ENCODE measurements at regions not wholly inside any gene's neighbourhood (a gene's known extent, or its start where the extent isn't known, plus 50 kb on each side); places are given as distances from the start of the nearest gene placed in this dataset.

GRCh38 chr4:3699678-3700077 lies 66.5 kb upstream of the ADRA2C start:
- H3K4me1 ChIP-seq, result no peaks in the 10 kb centered on the region
- no peaks in the 10 kb centered on the region for H3K9me3 ChIP-seq
- TF ChIP-seq CTCF (IDR thresholded peaks at IDR 0.05), result no peak
- H3K4me3 ChIP-seq, result no peak overlapping the region
- intact Hi-C loops (cut with DNase I), result no loop called here
- DNase-seq, result peak; percentile 48
- H3K36me3 ChIP-seq, result no peaks in the 10 kb centered on the region
- no peak for ATAC-seq
- no peak overlapping the region for H3K27ac ChIP-seq
- H3K27me3 ChIP-seq, result peaks cover 40% of the 10 kb centered on the region

- Histone ChIP-seq H3K9me3 (no peaks in the 10 kb centered on the region), H3K4me3 (no peak overlapping the region), H3K27me3 (peaks cover 37% of the 10 kb centered on the region), H3K27ac (no peak overlapping the region), H3K36me3 (no peaks in the 10 kb centered on the region), H3K4me1 (no peaks in the 10 kb centered on the region)
- TF ChIP-seq CTCF (IDR thresholded peaks at IDR 0.05), result no peak
- DNase-seq, result no peak
- ATAC-seq, result no peak
- intact Hi-C loops (cut with DNase I), result no loop called here
Measured at GRCh38 chr4:3699261-3699660, 66.9 kb upstream of the ADRA2C start.

- Histone ChIP-seq H3K4me1 (no peaks in the 10 kb centered on the region), H3K27me3 (peaks cover 15% of the 10 kb centered on the region), H3K36me3 (no peaks in the 10 kb centered on the region), H3K9me3 (no peaks in the 10 kb centered on the region), H3K4me3 (no peak overlapping the region), H3K27ac (no peak overlapping the region)
- intact Hi-C loops (cut with DNase I), result no loop called here
- no peak for ATAC-seq
- no peak for TF ChIP-seq CTCF (IDR thresholded peaks at IDR 0.05)
- no peak for DNase-seq
Measured at GRCh38 chr4:3697033-3697432, 69.2 kb upstream of the ADRA2C start.

GRCh38 chr4:3690551-3691152 lies 75.5 kb upstream of the ADRA2C start:
- peak; percentile 54 for DNase-seq
- intact Hi-C loops (cut with DNase I), result no loop called here

GRCh38 chr4:3689576-3690550 lies 76.3 kb upstream of the ADRA2C start:
- intact Hi-C loops (cut with DNase I), result no loop called here
- Histone ChIP-seq H3K9me3 (no peaks in the 10 kb centered on the region), H3K4me1 (no peaks in the 10 kb centered on the region), H3K27ac (no peak overlapping the region), H3K4me3 (no peak overlapping the region), H3K36me3 (no peaks in the 10 kb centered on the region), H3K27me3 (no peaks in the 10 kb centered on the region)
- TF ChIP-seq CTCF (IDR thresholded peaks at IDR 0.05), result no peak
- no peak for ATAC-seq
- peak; percentile 59 for DNase-seq

More at GRCh38 chr4:3690551-3691152, 75.5 kb upstream of the ADRA2C start:
- no peak for TF ChIP-seq CTCF (IDR thresholded peaks at IDR 0.05)
- Histone ChIP-seq H3K4me1 (no peaks in the 10 kb centered on the region), H3K9me3 (no peaks in the 10 kb centered on the region), H3K27me3 (no peaks in the 10 kb centered on the region), H3K27ac (no peak overlapping the region), H3K4me3 (no peak overlapping the region), H3K36me3 (no peaks in the 10 kb centered on the region)
- ATAC-seq, result no peak
